H9 (cell line): ENCODE measurements at regions not wholly inside any gene's neighbourhood (a gene's known extent, or its start where the extent isn't known, plus 50 kb on each side); places are given as distances from the start of the nearest gene placed in this dataset.

Source experiments
- DNase-seq: peaks from one replicate; pipeline ENCODE4 v3.0.0-alpha.2; 2017
- H2AFZ ChIP-seq: one replicate; pipeline ENCODE4 v1.6.1; 2013; ENCODE audit warnings: mild to moderate bottlenecking, low read length, control low read depth, moderate library complexity
- H2AK5ac ChIP-seq: 2 replicates; pipeline ENCODE4 v1.6.1; 2013; ENCODE audit warnings: low read length, control low read depth, mixed read lengths; ENCODE audit not compliant: insufficient read length
- H2BK120ac ChIP-seq: one replicate; pipeline ENCODE4 v1.6.1; 2013; ENCODE audit warnings: low read depth, mild to moderate bottlenecking, low read length, control low read depth, inconsistent platforms; ENCODE audit not compliant: poor library complexity, severe bottlenecking
- H2BK12ac ChIP-seq: 2 replicates; pipeline ENCODE4 v1.6.1; 2013; ENCODE audit warnings: low read length, control low read depth, mixed read lengths, low read depth; ENCODE audit not compliant: insufficient read length
- H2BK15ac ChIP-seq: 2 replicates; pipeline ENCODE4 v1.6.1; 2013; ENCODE audit warnings: low read depth, low read length, control low read depth
- H2BK20ac ChIP-seq: one replicate; pipeline ENCODE4 v1.6.1; 2013; ENCODE audit warnings: low read depth, mild to moderate bottlenecking, low read length, control low read depth, inconsistent platforms; ENCODE audit not compliant: poor library complexity, severe bottlenecking
- H2BK5ac ChIP-seq: 2 replicates; pipeline ENCODE4 v1.6.1; 2013; ENCODE audit warnings: low read length, control low read depth, mixed read lengths; ENCODE audit not compliant: insufficient read length
- H3K14ac ChIP-seq: 2 replicates; pipeline ENCODE4 v1.6.1; 2013; ENCODE audit warnings: low read length, control low read depth; ENCODE audit not compliant: insufficient read depth
- H3K18ac ChIP-seq: 2 replicates; pipeline ENCODE4 v1.6.1; 2013; ENCODE audit warnings: low read depth, mild to moderate bottlenecking, mixed read lengths, low read length, control low read depth; ENCODE audit not compliant: insufficient read length
- H3K23ac ChIP-seq: 2 replicates; pipeline ENCODE4 v1.6.1; 2013; ENCODE audit warnings: low read length, control low read depth, mixed read lengths, low read depth; ENCODE audit not compliant: insufficient read length
- H3K23me2 ChIP-seq: 2 replicates; pipeline ENCODE4 v1.6.1; 2013; ENCODE audit warnings: low read depth, mild to moderate bottlenecking, mixed read lengths, low read length, control low read depth; ENCODE audit not compliant: insufficient read length, poor library complexity, severe bottlenecking
- H3K27ac ChIP-seq: 2 replicates; pipeline ENCODE4 v1.5.1; 2013; ENCODE audit warnings: low read length, control low read depth, mixed read lengths, low read depth; ENCODE audit not compliant: insufficient read length
- H3K27me3 ChIP-seq: 2 replicates; pipeline ENCODE4 v1.6.1; 2013; ENCODE audit warnings: low read length, control low read depth, inconsistent platforms; ENCODE audit not compliant: insufficient read depth
- H3K4ac ChIP-seq: 2 replicates; pipeline ENCODE4 v1.6.1; 2013; ENCODE audit warnings: low read depth, mild to moderate bottlenecking, control low read depth, inconsistent platforms, low read length, moderate library complexity
- H3K4me1 ChIP-seq: 2 replicates; pipeline ENCODE4 v1.6.1; 2013; ENCODE audit warnings: low read length, control low read depth, inconsistent platforms; ENCODE audit not compliant: insufficient read depth
- H3K4me2 ChIP-seq: 2 replicates; pipeline ENCODE4 v1.6.1; 2013; ENCODE audit warnings: low read length, control low read depth, mixed read lengths; ENCODE audit not compliant: insufficient read length, insufficient read depth
- H3K56ac ChIP-seq: 2 replicates; pipeline ENCODE4 v1.6.1; 2013; ENCODE audit warnings: low read depth, mild to moderate bottlenecking, mixed read lengths, low read length, control low read depth; ENCODE audit not compliant: insufficient read length
- H3K79me1 ChIP-seq: 2 replicates; pipeline ENCODE4 v1.6.1; 2013; ENCODE audit warnings: low read depth, mild to moderate bottlenecking, moderate library complexity, low read length, control low read depth, inconsistent platforms; ENCODE audit not compliant: insufficient read depth, poor library complexity, severe bottlenecking
- H3K79me2 ChIP-seq: 2 replicates; pipeline ENCODE4 v1.6.1; 2013; ENCODE audit warnings: low read length, control low read depth, inconsistent platforms; ENCODE audit not compliant: insufficient read depth
- H3K9ac ChIP-seq: 2 replicates; pipeline ENCODE4 v1.6.1; 2013; ENCODE audit warnings: low read length, control low read depth, mixed read lengths; ENCODE audit not compliant: insufficient read length; ENCODE audit errors: extremely low read depth
- H3K9me3 ChIP-seq: one replicate; pipeline ENCODE4 v1.6.1; 2013; ENCODE audit warnings: low read depth, low read length, inconsistent platforms; ENCODE audit not compliant: control insufficient read depth
- H3T11ph ChIP-seq: one replicate; pipeline ENCODE4 v1.6.1; 2013; ENCODE audit warnings: mild to moderate bottlenecking, low read length, control low read depth, inconsistent platforms
- H4K20me1 ChIP-seq: one replicate; pipeline ENCODE4 v1.6.1; 2013; ENCODE audit not compliant: control insufficient read depth, insufficient read length, insufficient read depth
- H4K5ac ChIP-seq: 2 replicates; pipeline ENCODE4 v1.6.1; 2013; ENCODE audit warnings: low read depth, mild to moderate bottlenecking, mixed read lengths, low read length, control low read depth; ENCODE audit not compliant: insufficient read length
- H4K8ac ChIP-seq: replicated peaks from 2 replicates; pipeline ENCODE4 v1.6.1; 2013; ENCODE audit warnings: low read length, control low read depth, mixed read lengths, low read depth; ENCODE audit not compliant: insufficient read length
- H4K91ac ChIP-seq: 2 replicates; pipeline ENCODE4 v1.6.1; 2013; ENCODE audit warnings: low read depth, mild to moderate bottlenecking, moderate library complexity, mixed read lengths, low read length, control low read depth; ENCODE audit not compliant: insufficient read length
- H3K27ac Mint-ChIP-seq, 3 experiments: 2 replicates in 2 of 3; 3 replicates in 1 of 3; pipeline ENCODE4 v1.8.0; 2020 to 2021; ENCODE audit warnings: mixed read lengths in 3 of 3, mild to moderate bottlenecking in 1 of 3, moderate library complexity in 1 of 3
- H3K27me3 Mint-ChIP-seq: 2 replicates; pipeline ENCODE4 v1.8.0; 2021; ENCODE audit warnings: low read depth, mild to moderate bottlenecking, moderate library complexity, mixed read lengths
- H3K36me3 Mint-ChIP-seq, 3 experiments: 2 replicates in 2 of 3; 3 replicates in 1 of 3; pipeline ENCODE4 v1.8.0; 2020 to 2021; ENCODE audit warnings: low read depth in 3 of 3, mixed read lengths in 3 of 3; ENCODE audit not compliant: insufficient read depth in 1 of 3
- H3K4me1 Mint-ChIP-seq, 2 experiments: 2 replicates each; pipeline ENCODE4 v1.8.0; 2020; ENCODE audit warnings: mixed read lengths in 2 of 2
- H3K4me3 Mint-ChIP-seq, 2 experiments: 2 replicates in 1 of 2; 3 replicates in 1 of 2; pipeline ENCODE4 v1.8.0; 2020 to 2021; ENCODE audit warnings: mild to moderate bottlenecking in 2 of 2, mixed read lengths in 2 of 2, moderate library complexity in 1 of 2
- H3K9me3 Mint-ChIP-seq, 2 experiments: 2 replicates in 1 of 2; 3 replicates in 1 of 2; pipeline ENCODE4 v1.8.0; 2020; ENCODE audit warnings: mild to moderate bottlenecking in 2 of 2, mixed read lengths in 2 of 2, moderate library complexity in 1 of 2
- WGBS: extraction: QIAGEN DNeasy Blood & Tissue Kit; methylation state at CpG from one replicate; pipeline ENCODE4 v1.1.7; 2013; ENCODE audit warnings: missing lambda C conversion rate, low lambda C conversion rate, mixed read lengths; ENCODE audit not compliant: insufficient read length; ENCODE audit errors: extremely low coverage; 5-methylcytosine and 5-hydroxymethylcytosine counted together
- TF ChIP-seq, protein P1 (sequence below): fragments of 200-600 bp; sonication (generic); conservative IDR thresholded peaks from 3 replicates; pipeline ENCODE4 v1.8.0; 2021; ENCODE audit warnings: antibody characterized with exemption, mild to moderate bottlenecking

DNA sequence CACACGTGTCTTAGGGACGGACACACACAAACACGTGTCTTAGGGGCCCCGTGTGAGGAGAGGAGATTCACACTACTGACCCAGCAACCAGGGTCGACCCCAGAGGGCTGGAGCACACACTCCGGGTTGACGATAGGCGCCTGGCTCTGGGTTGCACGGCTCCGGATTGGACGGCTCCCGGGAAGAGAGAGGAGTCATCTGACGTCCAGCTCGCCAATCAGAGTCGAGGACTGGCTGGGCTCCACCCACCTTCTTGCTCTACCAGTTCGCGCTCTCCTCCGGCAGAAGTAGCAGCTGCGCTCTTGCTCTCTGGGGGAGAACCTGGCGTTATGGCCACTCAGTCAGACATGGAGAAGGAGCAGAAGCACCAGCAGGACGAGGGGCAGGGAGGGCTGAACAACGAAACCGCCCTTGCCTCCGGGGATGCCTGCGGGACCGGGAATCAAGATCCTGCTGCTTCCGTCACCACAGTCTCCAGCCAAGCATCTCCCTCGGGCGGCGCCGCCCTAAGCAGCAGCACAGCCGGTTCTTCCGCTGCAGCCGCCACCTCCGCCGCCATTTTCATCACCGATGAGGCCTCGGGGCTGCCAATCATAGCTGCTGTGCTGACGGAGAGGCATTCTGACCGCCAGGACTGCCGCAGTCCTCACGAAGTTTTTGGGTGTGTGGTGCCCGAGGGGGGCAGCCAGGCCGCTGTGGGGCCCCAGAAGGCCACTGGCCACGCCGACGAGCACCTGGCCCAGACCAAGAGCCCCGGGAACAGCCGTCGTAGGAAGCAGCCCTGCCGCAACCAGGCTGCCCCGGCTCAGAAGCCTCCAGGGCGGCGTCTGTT, 74.3 kb downstream of the NUDT10 start:
- peaks cover 39% of the 10 kb centered on the region for H3K9me3 ChIP-seq
- Mint-ChIP-seq H3K4me3 (no peak overlapping the region), H3K36me3 (peaks cover 3 to 4% (median 4%) of the 10 kb centered on the region in 3 experiments; a peak in 5 of 7 replicates), H3K4me1 (peaks cover 6 to 9% of the 10 kb centered on the region in 2 experiments), H3K27ac (no peak overlapping the region), H3K27me3 (peaks cover 6% of the 10 kb centered on the region), H3K9me3 (peaks cover 39 to 49% of the 10 kb centered on the region in 2 experiments)
- H2BK12ac ChIP-seq: no peak overlapping the region
- H2BK20ac ChIP-seq: no peak overlapping the region
- H3K14ac ChIP-seq: no peak overlapping the region
- H4K20me1 ChIP-seq: no peaks in the 10 kb centered on the region
- H3K79me2 ChIP-seq: no peaks in the 10 kb centered on the region
- H3K4ac ChIP-seq: no peak overlapping the region
- no peak overlapping the region for H3K56ac ChIP-seq
- H2AFZ ChIP-seq: no peak overlapping the region
- H2BK5ac ChIP-seq: no peak overlapping the region
- DNase-seq: no peak
- no peaks in the 10 kb centered on the region for H3K79me1 ChIP-seq
- no peak overlapping the region for H3K4me2 ChIP-seq
- no peaks in the 10 kb centered on the region for H3K23me2 ChIP-seq
- no peaks in the 10 kb centered on the region for H3K27me3 ChIP-seq
- no CpG with 5 or more reads among the region's 54 CpGs for WGBS
- H4K91ac ChIP-seq: no peak overlapping the region
- H4K8ac ChIP-seq: no peak overlapping the region
- H4K5ac ChIP-seq: no peak overlapping the region
- no peaks in the 10 kb centered on the region for H3K4me1 ChIP-seq
- no peak overlapping the region for H2BK15ac ChIP-seq
- H3K27ac ChIP-seq: no peak overlapping the region
- H2BK120ac ChIP-seq: no peak overlapping the region
- H2AK5ac ChIP-seq: no peak overlapping the region
- TF ChIP-seq, protein P1, sequence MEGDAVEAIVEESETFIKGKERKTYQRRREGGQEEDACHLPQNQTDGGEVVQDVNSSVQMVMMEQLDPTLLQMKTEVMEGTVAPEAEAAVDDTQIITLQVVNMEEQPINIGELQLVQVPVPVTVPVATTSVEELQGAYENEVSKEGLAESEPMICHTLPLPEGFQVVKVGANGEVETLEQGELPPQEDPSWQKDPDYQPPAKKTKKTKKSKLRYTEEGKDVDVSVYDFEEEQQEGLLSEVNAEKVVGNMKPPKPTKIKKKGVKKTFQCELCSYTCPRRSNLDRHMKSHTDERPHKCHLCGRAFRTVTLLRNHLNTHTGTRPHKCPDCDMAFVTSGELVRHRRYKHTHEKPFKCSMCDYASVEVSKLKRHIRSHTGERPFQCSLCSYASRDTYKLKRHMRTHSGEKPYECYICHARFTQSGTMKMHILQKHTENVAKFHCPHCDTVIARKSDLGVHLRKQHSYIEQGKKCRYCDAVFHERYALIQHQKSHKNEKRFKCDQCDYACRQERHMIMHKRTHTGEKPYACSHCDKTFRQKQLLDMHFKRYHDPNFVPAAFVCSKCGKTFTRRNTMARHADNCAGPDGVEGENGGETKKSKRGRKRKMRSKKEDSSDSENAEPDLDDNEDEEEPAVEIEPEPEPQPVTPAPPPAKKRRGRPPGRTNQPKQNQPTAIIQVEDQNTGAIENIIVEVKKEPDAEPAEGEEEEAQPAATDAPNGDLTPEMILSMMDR: no peak
- H3K9ac ChIP-seq: no peak overlapping the region
- no peak overlapping the region for H3T11ph ChIP-seq
- H3K18ac ChIP-seq: no peak overlapping the region
- no peak overlapping the region for H3K23ac ChIP-seq
